Ovary (tissue), 7 donors: ENCODE measurements at regions not wholly inside any gene's neighbourhood (a gene's known extent, or its start where the extent isn't known, plus 50 kb on each side); places are given as distances from the start of the nearest gene placed in this dataset.

Experiments used
- DNase-seq, 5 donors: peaks; one replicate each; pipeline ENCODE4 v3.0.0-alpha.2; 2019 to 2020
- H3K27ac ChIP-seq, 2 donors: fragments of 200-600 bp; one replicate each; pipeline versions ENCODE4 v1.5.1 to v1.8.0; 2019 to 2022
- H3K27me3 ChIP-seq: fragments of 200-600 bp; one replicate; pipeline ENCODE4 v1.8.0; 2022
- H3K36me3 ChIP-seq: fragments of 200-600 bp; sonication (generic); one replicate; pipeline ENCODE4 v1.5.1; 2019
- H3K4me1 ChIP-seq: one replicate; pipeline ENCODE4 v1.8.1; 2013; ENCODE audit warnings: mild to moderate bottlenecking, moderate library complexity; ENCODE audit not compliant: insufficient read depth
- H3K4me3 ChIP-seq: fragments of 200-600 bp; sonication (generic); one replicate; pipeline ENCODE4 v1.5.1; 2017
- H3K9me3 ChIP-seq, 2 donors: fragments of 200-600 bp in 1 of 2; sonication (generic) in 1 of 2; one replicate each; pipeline versions ENCODE4 v1.5.1 to v1.8.1; 2013 to 2019; ENCODE audit warnings: mild to moderate bottlenecking in 1 of 2, moderate library complexity in 1 of 2
- EP300 ChIP-seq: sonication (generic); formaldehyde crosslinking; IDR thresholded peaks from one replicate; pipeline ENCODE4 v1.6.1; 2017; ENCODE audit warnings: antibody characterized with exemption
- POLR2A ChIP-seq: fragments of 450-650 bp; IDR thresholded peaks from one replicate; pipeline ENCODE4 v1.6.1; 2017; ENCODE audit warnings: antibody characterized with exemption, mild to moderate bottlenecking, moderate library complexity
- whole genome bisulfite sequencing, 3 donors: extraction: QIAGEN DNeasy Blood & Tissue Kit in 1 of 3; methylation state at CpG; one replicate each; pipeline versions ENCODE4 v1.1.5 to v1.1.7; 2013 to 2017; 5-methylcytosine and 5-hydroxymethylcytosine counted together
- intact Hi-C, 4 donors: fragments of 100-400 bp; cut with DNase I; formaldehyde crosslinking; loops; one replicate each; pipeline versions ENCODE4 v1.11.0 to v1.15.1; 2022 to 2023
- TF ChIP-seq, protein P1 (sequence below), 3 donors: fragments of 450-650 bp in 2 of 3; fragments of 200-600 bp in 1 of 3; IDR thresholded peaks; one replicate each; pipeline versions ENCODE4 v1.5.1 to v1.8.0; 2016 to 2022; ENCODE audit warnings: antibody characterized with exemption in 3 of 3, mild to moderate bottlenecking in 1 of 3
- donor health status: DM: no; HTN: no; CAD: no; lungs with moderate emphysema.
- donor health status: DM: no; HTN: no; CAD: no.
- donor health status: Bipolar disorder and iron deficiency.
- donor health status: DM: no; HTN: no; CAD: no.
- donor health status: DM: yes; HTN: yes; CAD: no.

DNA sequence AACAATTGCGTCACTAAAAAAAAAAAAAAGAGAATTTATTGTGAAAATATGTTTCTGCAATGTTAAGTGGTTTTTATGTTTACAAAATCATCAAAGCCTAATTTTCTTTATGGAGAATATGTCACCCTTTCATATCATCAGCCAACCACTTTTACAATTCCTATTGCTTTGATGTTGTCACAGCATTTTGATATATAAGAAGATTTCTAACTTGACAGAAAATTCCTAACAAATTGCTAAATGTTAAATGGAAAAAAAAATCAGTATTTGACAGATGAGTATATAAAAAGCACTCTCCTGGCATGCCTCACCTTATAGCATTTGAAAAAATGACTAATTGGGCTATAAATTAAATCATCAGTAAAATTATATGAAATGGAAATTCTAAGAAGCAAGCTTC is 1457.3 kb upstream of the ALCAM start:
- H3K27ac ChIP-seq, result no peak overlapping the region
- TF ChIP-seq POLR2A (no peak), EP300 (no peak)
- TF ChIP-seq, protein P1, sequence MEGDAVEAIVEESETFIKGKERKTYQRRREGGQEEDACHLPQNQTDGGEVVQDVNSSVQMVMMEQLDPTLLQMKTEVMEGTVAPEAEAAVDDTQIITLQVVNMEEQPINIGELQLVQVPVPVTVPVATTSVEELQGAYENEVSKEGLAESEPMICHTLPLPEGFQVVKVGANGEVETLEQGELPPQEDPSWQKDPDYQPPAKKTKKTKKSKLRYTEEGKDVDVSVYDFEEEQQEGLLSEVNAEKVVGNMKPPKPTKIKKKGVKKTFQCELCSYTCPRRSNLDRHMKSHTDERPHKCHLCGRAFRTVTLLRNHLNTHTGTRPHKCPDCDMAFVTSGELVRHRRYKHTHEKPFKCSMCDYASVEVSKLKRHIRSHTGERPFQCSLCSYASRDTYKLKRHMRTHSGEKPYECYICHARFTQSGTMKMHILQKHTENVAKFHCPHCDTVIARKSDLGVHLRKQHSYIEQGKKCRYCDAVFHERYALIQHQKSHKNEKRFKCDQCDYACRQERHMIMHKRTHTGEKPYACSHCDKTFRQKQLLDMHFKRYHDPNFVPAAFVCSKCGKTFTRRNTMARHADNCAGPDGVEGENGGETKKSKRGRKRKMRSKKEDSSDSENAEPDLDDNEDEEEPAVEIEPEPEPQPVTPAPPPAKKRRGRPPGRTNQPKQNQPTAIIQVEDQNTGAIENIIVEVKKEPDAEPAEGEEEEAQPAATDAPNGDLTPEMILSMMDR (IDR thresholded peaks at IDR 0.05), result no peak
- DNase-seq, result no peak
- 95 to 98% (median 96%) methylated on average over 1 of the region's 1 CpG for WGBS, 3 donors
- H3K36me3 ChIP-seq, result no peaks in the 10 kb centered on the region
- no peaks in the 10 kb centered on the region for H3K27me3 ChIP-seq
- no peaks in the 10 kb centered on the region for H3K9me3 ChIP-seq
- intact Hi-C loops, result no loop called here
- no peaks in the 10 kb centered on the region for H3K4me1 ChIP-seq
- no peak overlapping the region for H3K4me3 ChIP-seq

DNA sequence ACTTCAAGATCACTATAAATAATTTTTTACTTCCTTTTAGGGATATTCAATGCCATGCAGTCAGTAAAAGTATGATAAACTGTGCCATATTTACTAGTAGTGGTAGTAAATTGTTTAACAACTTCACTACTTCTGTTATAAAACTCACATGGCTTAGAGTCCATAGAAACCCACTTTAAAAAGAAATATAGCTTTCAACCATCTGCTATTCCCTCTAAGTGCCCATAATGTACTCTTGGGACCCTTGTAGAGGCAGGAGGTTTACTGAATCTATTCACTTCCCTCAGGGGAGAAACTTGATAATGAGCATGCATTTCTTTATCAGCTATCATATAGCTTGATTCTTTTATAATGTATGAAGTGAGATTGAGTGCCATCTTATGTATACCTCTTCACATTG is 1448.4 kb upstream of the ALCAM start:
- no peaks in the 10 kb centered on the region for H3K9me3 ChIP-seq
- H3K36me3 ChIP-seq, result no peaks in the 10 kb centered on the region
- no peaks in the 10 kb centered on the region for H3K27me3 ChIP-seq
- TF ChIP-seq POLR2A (no peak), EP300 (no peak)
- TF ChIP-seq, protein P1 (IDR thresholded peaks at IDR 0.05), result no peak
- H3K4me1 ChIP-seq, result no peaks in the 10 kb centered on the region
- no peak for DNase-seq
- no peak overlapping the region for H3K27ac ChIP-seq
- intact Hi-C loops, result no loop called here
- no peak overlapping the region for H3K4me3 ChIP-seq

DNA sequence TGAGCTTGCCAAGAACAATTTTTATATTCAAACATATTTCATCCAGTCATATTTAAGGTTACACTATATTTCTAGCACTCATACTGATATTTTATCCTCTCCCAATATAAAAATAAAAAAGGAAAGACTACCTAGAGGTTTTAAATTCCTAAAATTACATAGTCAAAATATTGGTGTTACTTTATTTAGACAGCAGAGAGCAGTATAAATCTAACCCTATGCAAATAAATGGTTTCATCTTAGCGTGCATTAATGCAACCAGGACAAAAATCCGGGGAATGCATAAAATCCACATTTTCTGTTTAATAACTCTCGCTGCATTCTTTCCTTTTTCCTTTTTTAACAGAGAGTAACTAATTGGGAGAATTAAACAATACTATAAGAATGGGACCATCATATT is 1447.4 kb upstream of the ALCAM start:
- Histone ChIP-seq H3K27me3 (no peaks in the 10 kb centered on the region), H3K27ac (no peak overlapping the region), H3K9me3 (no peaks in the 10 kb centered on the region), H3K36me3 (no peaks in the 10 kb centered on the region), H3K4me1 (no peaks in the 10 kb centered on the region), H3K4me3 (no peak overlapping the region)
- 45 to 61% (median 47%) methylated on average over 3 of the region's 3 CpGs for WGBS, 3 donors
- intact Hi-C loops, result no loop called here
- no peak for DNase-seq
- TF ChIP-seq, protein P1 (IDR thresholded peaks at IDR 0.05), result no peak
- no peak for TF ChIP-seq POLR2A
- TF ChIP-seq EP300, result no peak

DNA sequence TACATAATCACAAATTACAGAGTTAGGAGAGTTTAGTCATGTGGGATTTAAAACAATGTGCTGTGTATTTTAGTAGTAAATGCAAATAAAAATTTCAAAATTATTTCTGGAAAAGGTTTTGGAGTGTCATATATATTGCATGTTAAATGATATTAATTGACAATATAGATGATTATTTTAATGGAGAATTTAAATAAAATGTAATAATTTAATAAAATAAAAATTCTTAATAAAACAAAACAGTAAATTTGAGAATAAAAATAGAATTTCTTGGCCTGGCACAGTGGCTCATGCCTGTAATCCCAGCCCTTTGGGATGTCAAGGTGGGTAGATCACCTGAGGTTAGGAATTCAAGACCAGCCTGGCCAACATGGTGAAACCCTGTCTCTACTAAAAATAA is 1442.8 kb upstream of the ALCAM start:
- TF ChIP-seq, protein P1 (IDR thresholded peaks at IDR 0.05), result no peak
- TF ChIP-seq POLR2A (no peak), EP300 (no peak)
- Histone ChIP-seq H3K27me3 (no peaks in the 10 kb centered on the region), H3K27ac (no peak overlapping the region), H3K4me3 (no peak overlapping the region), H3K36me3 (no peaks in the 10 kb centered on the region), H3K4me1 (no peaks in the 10 kb centered on the region), H3K9me3 (no peaks in the 10 kb centered on the region)
- no peak for DNase-seq
- intact Hi-C loops, result no loop called here

DNA sequence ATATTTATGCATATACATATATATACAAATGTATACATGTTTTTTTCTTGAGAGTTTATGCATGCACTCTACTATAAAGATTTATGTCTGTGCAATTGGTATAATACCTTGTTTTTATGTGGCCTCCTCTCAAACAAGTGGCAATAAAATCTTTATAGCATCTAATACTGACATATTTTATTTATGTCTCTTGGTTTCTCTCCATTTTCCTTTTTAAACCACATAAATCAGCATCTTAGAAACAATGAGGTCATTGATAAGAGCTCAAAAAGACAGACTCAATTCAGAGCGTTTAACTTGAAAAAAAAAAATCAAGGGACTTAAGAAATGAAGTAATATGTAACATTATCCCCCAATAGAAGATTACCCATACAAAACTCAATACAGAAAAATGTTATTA is 1442.2 kb upstream of the ALCAM start:
- Histone ChIP-seq H3K27ac (no peak overlapping the region), H3K36me3 (no peaks in the 10 kb centered on the region), H3K9me3 (no peaks in the 10 kb centered on the region), H3K27me3 (no peaks in the 10 kb centered on the region), H3K4me1 (no peaks in the 10 kb centered on the region), H3K4me3 (no peak overlapping the region)
- no peak for DNase-seq
- WGBS, 3 donors, result 63 to 75% (median 71%) methylated on average over 1 of the region's 1 CpG
- intact Hi-C loops, result no loop called here
- TF ChIP-seq EP300, result no peak
- TF ChIP-seq, protein P1 (IDR thresholded peaks at IDR 0.05), result no peak
